K562 (cell line): ENCODE measurements at regions not wholly inside any gene's neighbourhood (a gene's known extent, or its start where the extent isn't known, plus 50 kb on each side); places are given as distances from the start of the nearest gene placed in this dataset.

ENCODE experiments used
- ATAC-seq: fragments of 200-7000 bp; cut with Tn5 transposase; 3 replicates; pipeline ENCODE4 v1.9.1; 2020; ENCODE audit warnings: moderate library complexity
- BruUV-seq: library from RNA; stranded (reverse); fragments of 400-500 nt; replicated peaks from 2 replicates; lab custom pipeline; 2021; lab: Mats Ljungman, UMichigan
- CTCF ChIA-PET: fragments of 300-600 bp; formaldehyde crosslinking; extraction: SDS; loops from one replicate; lab custom pipeline; 2021; ENCODE audit warnings: low intra/inter-chr PET ratio; lab: Yijun Ruan, JAX
- POLR2A ChIA-PET: fragments of 300-600, 350-650 bp; sonication (Branson Sonifier 250); formaldehyde crosslinking; extraction: SDS; loops from one replicate; lab custom pipeline; 2021; ENCODE audit warnings: antibody characterized with exemption, inconsistent platforms; lab: Yijun Ruan, JAX
- DNase-seq, 4 experiments: peaks; one replicate each; pipeline versions ENCODE4 v3.0.0 to v3.0.0-alpha.2; 2011 to 2018; ENCODE audit warnings: low spot score in 3 of 4, mixed read lengths in 3 of 4; ENCODE audit errors: extremely low read depth in 1 of 4
- FAIRE-seq: peaks from 2 replicates; lab custom pipeline; 2011; peaks lifted over from hg19 to GRCh38; lab: Jason Lieb, UNC
- H2AFZ ChIP-seq: 2 replicates; pipeline ENCODE4 v1.6.0; 2011; ENCODE audit warnings: low read depth, low read length, control low read depth, inconsistent platforms
- H3K27ac ChIP-seq: fragments of 200-600 bp; 3 replicates; pipeline ENCODE4 v1.8.0; 2011; ENCODE audit warnings: low read depth, mild to moderate bottlenecking, control low read depth, inconsistent platforms, low read length, moderate library complexity, mixed read lengths; ENCODE audit errors: extremely low read depth
- H3K27me3 ChIP-seq, 2 experiments: fragments of 300-600 bp in 1 of 2; 2 replicates in 1 of 2; 3 replicates in 1 of 2; pipeline versions ENCODE4 v1.6.0 to v1.8.0; 2011; ENCODE audit warnings: inconsistent platforms in 2 of 2, low read length in 2 of 2, mild to moderate bottlenecking in 1 of 2, mixed read lengths in 1 of 2, moderate library complexity in 1 of 2; ENCODE audit not compliant: control insufficient read depth in 2 of 2, insufficient read depth in 2 of 2
- H3K36me3 ChIP-seq: fragments of 300-600 bp; 3 replicates; pipeline ENCODE4 v1.8.0; 2011; ENCODE audit warnings: mild to moderate bottlenecking, low read length, inconsistent platforms; ENCODE audit not compliant: control insufficient read depth, insufficient read depth
- H3K4me1 ChIP-seq, 2 experiments: fragments of 200-600 bp in 1 of 2; replicated peaks in 1 of 2; 2 replicates in 1 of 2; 3 replicates in 1 of 2; pipeline versions ENCODE4 v1.5.1 to v1.8.0; 2011; ENCODE audit warnings: inconsistent platforms in 2 of 2, low read length in 2 of 2, mild to moderate bottlenecking in 1 of 2, mixed read lengths in 1 of 2, moderate library complexity in 1 of 2; ENCODE audit not compliant: control insufficient read depth in 2 of 2, insufficient read depth in 2 of 2
- H3K4me2 ChIP-seq: 2 replicates; pipeline ENCODE4 v1.6.1; 2011; ENCODE audit warnings: low read length, control low read depth, inconsistent platforms, mixed read lengths; ENCODE audit not compliant: insufficient read depth
- H3K4me3 ChIP-seq: fragments of 200-600 bp; sonication (generic), shearing (Covaris generic); 2 replicates; pipeline ENCODE4 v1.5.1; 2016; ENCODE audit warnings: control low read depth, inconsistent platforms
- H3K79me2 ChIP-seq: fragments of 200-600 bp; 3 replicates; pipeline ENCODE4 v1.8.0; 2011; ENCODE audit warnings: low read length, inconsistent platforms; ENCODE audit not compliant: control insufficient read depth, insufficient read depth
- H3K9ac ChIP-seq, 2 experiments: 2 replicates each; pipeline versions ENCODE4 v1.6.0 to v1.6.1; 2011; ENCODE audit warnings: low read depth in 2 of 2, low read length in 2 of 2, control low read depth in 1 of 2, inconsistent platforms in 1 of 2, mild to moderate bottlenecking in 1 of 2, mixed read lengths in 1 of 2; ENCODE audit not compliant: insufficient read depth in 1 of 2
- H3K9me1 ChIP-seq: one replicate; pipeline ENCODE4 v1.6.0; 2011; ENCODE audit warnings: inconsistent platforms, mild to moderate bottlenecking, low read length, moderate library complexity; ENCODE audit not compliant: control insufficient read depth, insufficient read depth
- H3K9me3 ChIP-seq: replicated peaks from 2 replicates; pipeline ENCODE4 v1.5.1; 2011; ENCODE audit warnings: low read depth, low read length, inconsistent platforms; ENCODE audit not compliant: control insufficient read depth, insufficient read depth
- H4K20me1 ChIP-seq: replicated peaks from 2 replicates; pipeline ENCODE4 v1.6.1; 2011; ENCODE audit warnings: low read length, inconsistent platforms, mixed read lengths; ENCODE audit not compliant: control insufficient read depth, insufficient read depth
- CBFA2T3 ChIP-seq: fragments of 450-650 bp; IDR thresholded peaks from 2 replicates; pipeline ENCODE4 v1.6.1; 2017
- CEBPB ChIP-seq: fragments of 450-650 bp; IDR thresholded peaks from 2 replicates; pipeline ENCODE4 v1.6.1; 2016; ENCODE audit warnings: missing genetic modification characterization, missing compliant biosample characterization
- DMBX1 ChIP-seq: fragments of 250-450 bp; sonication (Bioruptor Pico); IDR thresholded peaks from 2 replicates; pipeline ENCODE4 v1.8.0; 2022; ENCODE audit warnings: inconsistent platforms, mild to moderate bottlenecking, moderate library complexity, borderline replicate concordance
- ELF2 ChIP-seq: fragments of 250-450 bp; sonication (Bioruptor Pico); IDR thresholded peaks from 2 replicates; pipeline ENCODE4 v1.5.0; 2021; ENCODE audit warnings: mild to moderate bottlenecking
- HDAC3 ChIP-seq: fragments of 450-650 bp; IDR thresholded peaks from 2 replicates; pipeline ENCODE4 v1.6.1; 2018; ENCODE audit warnings: borderline replicate concordance, mild to moderate bottlenecking, moderate library complexity; ENCODE audit not compliant: partially characterized antibody
- IFI16 ChIP-seq: fragments of 250-450 bp; sonication (Bioruptor Pico); IDR thresholded peaks from 2 replicates; pipeline ENCODE4 v2.1.2; 2022; ENCODE audit warnings: mild to moderate bottlenecking, inconsistent platforms
- LARP7 ChIP-seq: fragments of 450-650 bp; IDR thresholded peaks from 2 replicates; pipeline ENCODE4 v1.6.1; 2016
- MEF2D ChIP-seq: conservative IDR thresholded peaks from 2 replicates; pipeline ENCODE4 v1.6.1; 2016; ENCODE audit warnings: low read depth, missing genetic modification characterization, missing compliant biosample characterization
- NCOA4 ChIP-seq: fragments of 450-650 bp; IDR thresholded peaks from 2 replicates; pipeline ENCODE4 v1.6.1; 2018; ENCODE audit warnings: mild to moderate bottlenecking; ENCODE audit not compliant: partially characterized antibody
- NR2C2 ChIP-seq, 2 experiments: fragments of 200-800 bp in 1 of 2; sonication (Bioruptor generic) in 1 of 2; sonication (generic) in 1 of 2; formaldehyde crosslinking in 1 of 2; IDR thresholded peaks; 2 replicates each; pipeline versions ENCODE4 v1.6.1 to v1.8.0; 2016 to 2022; ENCODE audit warnings: mild to moderate bottlenecking in 1 of 2, missing compliant biosample characterization in 1 of 2, missing genetic modification characterization in 1 of 2, missing genetic modification reagents in 1 of 2
- NR2F6 ChIP-seq: fragments of 450-650 bp; formaldehyde crosslinking; IDR thresholded peaks from 2 replicates; pipeline ENCODE4 v1.4.0; 2020; ENCODE audit warnings: mild to moderate bottlenecking
- RAD51 ChIP-seq: fragments of 450-650 bp; IDR thresholded peaks from 2 replicates; pipeline ENCODE4 v1.7.1; 2016; ENCODE audit warnings: low read depth, mild to moderate bottlenecking, borderline replicate concordance
- THRAP3 ChIP-seq: fragments of 450-650 bp; IDR thresholded peaks from 2 replicates; pipeline ENCODE4 v1.6.1; 2016; ENCODE audit warnings: mild to moderate bottlenecking, inconsistent platforms, borderline replicate concordance
- USF2 ChIP-seq: sonication (generic); formaldehyde crosslinking; IDR thresholded peaks from 2 replicates; pipeline ENCODE4 v1.5.0; 2020; ENCODE audit warnings: missing genetic modification reagents
- ZBTB33 ChIP-seq: sonication (generic); formaldehyde crosslinking; IDR thresholded peaks from 2 replicates; pipeline ENCODE4 v1.8.1; 2023; ENCODE audit warnings: mild to moderate bottlenecking, missing genetic modification reagents
- ZNF512 ChIP-seq: IDR thresholded peaks from 2 replicates; pipeline ENCODE4 v1.6.1; 2016; ENCODE audit warnings: missing genetic modification characterization, missing compliant biosample characterization
- ZNF780A ChIP-seq: fragments of 250-450 bp; sonication (Bioruptor Pico); IDR thresholded peaks from 2 replicates; pipeline ENCODE4 v1.5.0; 2021; ENCODE audit warnings: mild to moderate bottlenecking
- WGBS: fragments of 100-300 bp; shearing (Covaris generic); methylation state at CpG from one replicate; pipeline ENCODE4 v1.1.6; 2016; ENCODE audit warnings: low coverage, mixed read lengths; ENCODE audit not compliant: insufficient coverage; ENCODE audit errors: missing lambda C conversion rate; 5-methylcytosine and 5-hydroxymethylcytosine counted together
- in situ Hi-C: fragments of 300-500 bp; cut with MboI; formaldehyde crosslinking; loops from 4 replicates; pipeline ENCODE4 v1.15.0; 2018; ENCODE audit warnings: inconsistent platforms, mixed read lengths
- intact Hi-C: fragments of 100-400 bp; cut with micrococcal nuclease; formaldehyde crosslinking; loops from 2 replicates; pipeline ENCODE4 v1.14.2; 2022

- no peak for TF ChIP-seq USF2 (CRISPR knock-in tag)
- TF ChIP-seq CEBPB (tag): no peak
- no peak for TF ChIP-seq LARP7
- TF ChIP-seq HDAC3: no peak
- TF ChIP-seq THRAP3: no peak
- no peak for TF ChIP-seq ELF2 (CRISPR knock-in tag)
- no peak for TF ChIP-seq DMBX1 (CRISPR knock-in tag)
- TF ChIP-seq, all 486 proteins: peak for 0
These were observed 71.9 kb upstream of the ZNF516 start (continued) for GRCh38 chr18:76566987-76567386.

DNA sequence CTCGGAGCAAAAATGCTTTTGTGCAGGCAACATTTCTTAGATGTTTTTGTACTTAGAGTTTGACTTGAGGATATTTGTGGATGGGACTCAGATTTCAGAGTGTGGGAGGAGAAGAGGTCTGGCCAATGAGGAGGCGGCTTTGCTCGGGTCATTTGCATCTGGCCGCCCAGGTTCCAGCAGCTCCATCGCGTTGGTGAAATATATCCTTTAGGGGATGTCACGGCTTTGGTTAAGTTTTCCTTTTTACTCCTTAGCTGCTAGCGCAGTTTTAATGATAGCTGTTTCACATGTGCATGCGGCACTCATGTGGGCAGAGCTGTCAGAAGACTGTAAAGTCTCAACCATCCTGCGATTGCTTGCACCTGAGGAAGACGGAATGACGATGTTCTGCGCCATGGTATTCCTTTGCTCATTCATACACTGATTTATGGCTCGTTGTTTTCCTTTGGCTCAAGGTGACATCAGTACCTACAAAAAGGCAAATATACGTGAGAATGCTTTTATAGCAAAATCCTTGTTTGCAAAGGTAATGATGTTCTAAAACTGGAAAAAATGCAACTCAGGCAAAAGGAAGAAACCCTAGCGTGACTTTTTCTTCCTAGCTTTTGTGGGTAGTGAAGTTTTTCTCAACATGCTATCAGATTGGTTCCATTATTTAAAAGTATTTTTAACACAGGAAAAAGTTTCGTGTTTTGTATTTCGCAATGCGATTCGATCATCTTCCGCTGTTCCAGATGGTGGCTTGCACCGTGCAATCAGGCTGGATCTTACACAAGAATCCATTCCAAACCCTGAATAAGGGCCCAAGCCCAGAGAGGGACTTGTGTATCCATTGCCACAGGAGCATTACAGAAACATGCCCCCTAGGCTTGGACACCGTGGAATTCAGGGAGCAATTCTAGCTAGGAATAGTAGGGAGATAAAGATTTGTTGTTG lies 70.5 kb upstream of the ZNF516 start:
- Histone ChIP-seq H3K9ac (no peak overlapping the region), H3K79me2 (no peaks in the 10 kb centered on the region), H3K27me3 (peaks cover 0 to 33% of the 10 kb centered on the region in 2 experiments; a peak in 2 of 5 replicates), H3K4me1 (no peaks in the 10 kb centered on the region), H2AFZ (no peak overlapping the region), H3K9me3 (no peaks in the 10 kb centered on the region), H3K27ac (no peak overlapping the region), H3K4me3 (no peak overlapping the region), H4K20me1 (no peaks in the 10 kb centered on the region), H3K4me2 (no peak overlapping the region), H3K36me3 (no peaks in the 10 kb centered on the region), H3K9me1 (no peaks in the 10 kb centered on the region)
- 27% methylated on average over 14 of the region's 23 CpGs for WGBS
- ChIA-PET POLR2A (interaction anchor here (1.0 to 1.1 kb wide), 2 partner anchors 9 to 10 kb away, joined by 3 read pairs; no protein-coding TSS in a partner anchor), CTCF (no interaction called here)
- DNase-seq: peak; percentile 15 to 47 (median 22)
- no TSS peak for BruUV-seq
- in situ Hi-C loops: no loop called here
- no peak for FAIRE-seq
- ATAC-seq: peak; percentile 89
- intact Hi-C loops: no loop called here
- TF ChIP-seq CBFA2T3 (no peak), ZBTB33 (CRISPR knock-in tag) (no peak), IFI16 (CRISPR knock-in tag) (no peak), NR2F6 (CRISPR knock-in tag) (no peak), LARP7 (no peak), MEF2D (no peak), ZNF780A (CRISPR knock-in tag) (no peak), NR2C2 (CRISPR knock-in tag; IDR thresholded peaks at IDR 0.05) (no peak), NR2C2 (tag; IDR thresholded peaks at IDR 0.05) (no peak), ZNF512 (tag) (no peak), RAD51 (no peak), NCOA4 (no peak)
